ENCODE measurements at regions not wholly inside any gene's neighbourhood (a gene's known extent, or its start where the extent isn't known, plus 50 kb on each side); places are given as distances from the start of the nearest gene placed in this dataset.

DNA sequence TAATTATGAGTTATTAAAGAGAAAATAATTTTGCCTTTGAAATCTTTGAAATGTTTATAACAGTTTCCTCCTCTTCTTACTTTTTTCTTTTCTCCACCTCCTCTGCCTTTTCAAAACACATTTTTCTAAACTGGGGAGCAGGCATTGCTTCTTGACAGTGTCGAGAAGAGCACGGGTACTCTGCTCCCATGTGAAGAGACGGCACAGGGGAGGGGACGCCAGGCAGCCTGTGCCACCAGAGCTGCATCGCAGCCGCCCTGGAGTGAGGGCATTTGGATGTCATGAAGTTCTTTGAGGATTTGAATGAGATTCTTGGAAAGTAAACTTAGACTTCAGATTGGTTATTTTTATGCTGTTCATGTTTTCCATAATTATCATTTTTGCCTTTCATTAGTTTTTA, 149.7 kb downstream of the ACTR3B start:
- TF ChIP-seq, protein P1, sequence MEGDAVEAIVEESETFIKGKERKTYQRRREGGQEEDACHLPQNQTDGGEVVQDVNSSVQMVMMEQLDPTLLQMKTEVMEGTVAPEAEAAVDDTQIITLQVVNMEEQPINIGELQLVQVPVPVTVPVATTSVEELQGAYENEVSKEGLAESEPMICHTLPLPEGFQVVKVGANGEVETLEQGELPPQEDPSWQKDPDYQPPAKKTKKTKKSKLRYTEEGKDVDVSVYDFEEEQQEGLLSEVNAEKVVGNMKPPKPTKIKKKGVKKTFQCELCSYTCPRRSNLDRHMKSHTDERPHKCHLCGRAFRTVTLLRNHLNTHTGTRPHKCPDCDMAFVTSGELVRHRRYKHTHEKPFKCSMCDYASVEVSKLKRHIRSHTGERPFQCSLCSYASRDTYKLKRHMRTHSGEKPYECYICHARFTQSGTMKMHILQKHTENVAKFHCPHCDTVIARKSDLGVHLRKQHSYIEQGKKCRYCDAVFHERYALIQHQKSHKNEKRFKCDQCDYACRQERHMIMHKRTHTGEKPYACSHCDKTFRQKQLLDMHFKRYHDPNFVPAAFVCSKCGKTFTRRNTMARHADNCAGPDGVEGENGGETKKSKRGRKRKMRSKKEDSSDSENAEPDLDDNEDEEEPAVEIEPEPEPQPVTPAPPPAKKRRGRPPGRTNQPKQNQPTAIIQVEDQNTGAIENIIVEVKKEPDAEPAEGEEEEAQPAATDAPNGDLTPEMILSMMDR (IDR thresholded peaks at IDR 0.05), result no peak
- TF ChIP-seq POLR2A (IDR thresholded peaks at IDR 0.05), result no peak
